Activated CD8-positive, alpha-beta memory T cell treated with anti-CD3 and anti-CD28 coated beads, Interleukin-2, amount 50 U/mL, for 1 hour (primary cell): ENCODE measurements at regions not wholly inside any gene's neighbourhood (a gene's known extent, or its start where the extent isn't known, plus 50 kb on each side); places are given as distances from the start of the nearest gene placed in this dataset.
"Not testable (repeated sequence)": the region's sequence is repeated elsewhere in the genome, so short reads cannot be mapped to it uniquely, and the experiment has no call there.

Experiments used
- DNase-seq: peaks from one replicate; pipeline ENCODE4 v3.0.0-alpha.2; 2020; ENCODE audit errors: extremely low read depth

GRCh38 chr4:138614398-138615142, 372.4 kb upstream of the SLC7A11 start:
- no peak for DNase-seq

DNA sequence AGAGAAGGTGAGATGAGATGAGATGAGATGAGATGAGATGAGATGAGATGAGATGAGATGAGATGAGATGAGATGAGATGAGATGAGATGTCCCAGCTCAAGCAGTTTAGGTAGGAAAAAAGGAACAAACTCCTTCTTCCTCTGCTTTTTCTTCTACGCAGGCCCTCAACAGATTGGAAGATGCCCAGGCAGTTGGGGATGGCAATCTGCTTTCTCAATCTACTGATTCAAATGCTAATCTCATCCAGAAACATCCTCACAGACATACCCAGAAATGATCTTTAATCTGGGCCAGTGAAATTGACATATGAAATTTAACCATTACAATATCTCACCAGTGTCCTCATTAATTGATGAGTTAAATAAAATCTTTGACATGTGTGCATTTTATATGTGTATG, 370.3 kb upstream of the SLC7A11 start:
- DNase-seq: no peak

GRCh38 chr4:138611721-138612120, 369.6 kb upstream of the SLC7A11 start:
- no peak for DNase-seq

- DNase-seq: no peak
Observed at GRCh38 chr4:138611017-138611416, 368.9 kb upstream of the SLC7A11 start.

GRCh38 chr4:138609943-138610350, 367.8 kb upstream of the SLC7A11 start:
- DNase-seq: no peak

DNA sequence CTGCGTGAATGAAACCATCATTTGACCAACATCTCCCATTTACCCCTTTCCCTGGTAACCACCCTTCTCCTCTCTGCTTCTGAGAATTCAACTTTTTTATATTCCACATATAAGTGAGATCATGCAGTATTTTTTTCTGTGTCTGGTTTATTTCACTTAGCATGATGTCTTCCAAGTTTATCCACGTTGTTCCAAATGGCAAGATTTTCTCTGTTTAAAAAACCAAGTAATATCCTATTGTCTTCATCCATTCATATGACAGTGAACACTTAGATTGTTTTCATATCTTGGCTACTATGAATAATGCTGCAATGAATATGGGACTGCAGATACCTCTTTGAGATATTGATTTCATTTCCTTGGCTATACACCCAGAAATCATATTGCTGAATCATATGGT, 362.4 kb upstream of the SLC7A11 start:
- no peak for DNase-seq

DNA sequence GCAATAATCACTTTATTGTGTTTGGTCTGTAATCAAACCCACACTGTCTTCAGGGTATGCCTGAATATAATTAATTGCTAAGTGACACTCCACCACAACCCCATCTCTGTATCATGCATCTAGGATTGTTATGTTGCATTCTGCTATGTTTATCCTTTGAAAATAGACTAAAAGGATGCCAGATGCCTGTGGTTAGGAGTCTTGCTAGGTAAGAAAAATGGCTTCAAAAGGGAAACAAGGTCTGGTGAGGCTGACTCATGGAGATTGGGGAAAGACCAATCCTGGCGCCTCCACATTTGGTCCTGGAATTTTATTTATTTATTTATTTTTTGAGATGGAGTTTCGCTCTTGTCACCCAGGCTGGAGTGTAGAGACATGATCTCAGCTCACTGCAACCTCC, 360.5 kb upstream of the SLC7A11 start:
- no peak for DNase-seq

DNA sequence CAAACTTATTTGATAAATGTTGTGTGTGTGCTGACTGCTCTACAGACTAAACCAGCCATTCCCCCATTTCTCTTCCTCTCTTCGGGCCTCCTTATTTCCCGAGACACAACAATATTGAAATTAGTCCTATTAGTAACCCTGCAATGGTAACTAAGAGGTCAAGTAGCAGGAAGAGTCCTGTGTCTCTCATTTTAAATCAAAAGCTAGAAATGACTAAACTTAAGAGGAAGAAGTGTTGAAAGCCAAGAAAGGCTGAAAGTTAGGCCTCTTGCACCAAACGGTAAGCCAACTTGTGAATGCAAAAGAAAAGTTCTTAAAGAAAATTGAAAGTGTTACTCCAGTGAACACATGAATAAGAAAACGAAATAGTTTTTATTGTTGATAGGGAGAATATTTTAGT, 357.8 kb upstream of the SLC7A11 start:
- DNase-seq: no peak

DNA sequence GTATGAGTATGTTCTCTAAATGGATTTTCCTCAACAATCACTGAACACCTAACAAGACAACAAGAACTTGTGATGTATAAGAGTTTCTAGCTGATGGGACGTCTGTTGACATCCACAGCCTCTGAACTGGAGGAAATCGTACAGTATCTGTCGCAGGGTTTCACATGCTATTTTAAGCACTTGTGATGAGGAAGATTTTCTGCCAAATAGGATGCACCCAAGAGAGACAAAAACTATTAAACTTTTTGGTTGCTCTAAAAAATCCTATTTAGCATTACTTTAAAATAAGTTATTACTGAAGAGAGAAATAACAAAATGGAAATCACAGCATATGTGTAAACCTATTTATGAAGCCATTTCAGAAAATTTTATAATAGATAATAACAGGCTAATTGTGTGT, 356.1 kb upstream of the SLC7A11 start:
- DNase-seq: no peak

GRCh38 chr4:138596896-138597295, 354.7 kb upstream of the SLC7A11 start:
- no peak for DNase-seq

DNA sequence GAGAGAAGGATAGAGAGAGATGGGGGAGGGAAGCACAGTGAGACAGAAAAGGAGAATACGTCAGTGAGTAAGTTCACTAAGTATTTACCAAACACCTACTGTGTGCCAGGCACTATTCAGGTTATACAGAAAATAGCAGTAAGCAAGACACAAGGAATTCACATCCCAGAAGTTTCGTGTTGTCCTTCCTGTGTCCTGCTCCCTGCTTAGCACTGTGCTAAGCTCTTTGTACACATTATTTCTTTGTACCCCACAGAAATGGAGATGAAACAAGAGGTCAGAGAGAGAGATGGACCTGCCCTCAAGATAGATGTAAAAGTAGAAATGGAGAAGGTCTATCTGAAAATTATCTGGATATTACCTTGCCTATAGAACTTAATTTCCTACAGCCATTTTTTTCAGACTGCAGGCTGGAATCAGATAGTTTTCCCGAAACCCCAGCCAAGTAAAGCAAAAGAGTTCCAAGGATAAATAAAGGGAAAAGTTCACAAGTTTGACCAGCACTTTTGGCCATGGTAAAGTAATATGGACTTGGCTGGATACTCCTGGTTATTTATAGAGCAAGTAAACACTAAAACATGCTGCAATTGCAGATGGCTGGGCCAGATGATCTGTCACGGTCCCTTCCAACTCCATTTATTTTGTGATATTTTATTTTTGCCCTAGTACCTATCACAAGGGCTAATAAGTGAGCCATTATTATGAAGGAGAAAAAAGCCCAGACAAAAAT, 353.7 kb upstream of the SLC7A11 start:
- DNase-seq: no peak

GRCh38 chr4:138595171-138595570, 353.0 kb upstream of the SLC7A11 start:
- DNase-seq: no peak

DNA sequence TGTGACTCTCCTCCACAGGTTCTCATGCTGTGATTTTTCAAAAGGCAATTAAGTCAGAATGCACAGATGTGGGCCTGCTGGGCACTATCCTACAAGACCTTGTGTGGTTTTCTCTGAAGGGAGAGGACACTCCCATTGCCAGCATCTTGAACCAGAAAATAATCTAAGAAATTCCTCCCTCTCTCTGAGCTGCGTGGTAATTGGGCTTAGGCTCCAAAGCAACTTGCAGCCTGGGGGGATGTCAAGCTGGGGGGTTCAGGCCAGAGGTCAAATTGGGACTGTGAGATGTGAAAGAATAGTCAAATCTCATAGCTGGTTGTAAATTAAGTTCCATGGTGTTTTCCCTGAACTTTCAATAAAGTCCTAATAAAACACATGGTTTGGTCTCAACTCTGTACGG, 350.6 kb upstream of the SLC7A11 start:
- DNase-seq: no peak

- no peak for DNase-seq
Observed at GRCh38 chr4:138591808-138592207, 349.7 kb upstream of the SLC7A11 start.

- no peak for DNase-seq
Observed at GRCh38 chr4:138588501-138588900, 346.4 kb upstream of the SLC7A11 start.

GRCh38 chr4:138579146-138579545, 337.0 kb upstream of the SLC7A11 start:
- DNase-seq: no peak

- not testable (repeated sequence) for DNase-seq
Observed at GRCh38 chr4:138577826-138578225, 335.7 kb upstream of the SLC7A11 start.

DNA sequence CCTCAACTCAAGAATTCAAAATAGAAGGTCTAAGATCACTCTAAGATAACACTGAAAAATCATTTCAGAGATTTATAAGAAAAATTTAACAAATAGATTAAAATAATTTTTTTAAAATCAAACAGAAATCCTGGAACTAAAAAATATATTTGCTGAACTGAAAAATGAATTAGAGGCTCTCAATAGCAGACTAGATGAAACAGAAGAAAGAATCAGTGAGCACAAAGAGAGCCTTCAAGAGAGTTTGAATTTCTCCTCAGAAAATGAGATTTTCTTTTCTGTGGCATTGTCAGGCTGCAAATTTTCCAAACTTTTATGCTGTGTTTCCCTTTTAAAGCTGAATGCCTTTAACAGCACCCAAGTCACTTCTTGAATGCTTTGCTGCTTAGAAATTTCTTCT, 335.0 kb upstream of the SLC7A11 start:
- DNase-seq: no peak

DNA sequence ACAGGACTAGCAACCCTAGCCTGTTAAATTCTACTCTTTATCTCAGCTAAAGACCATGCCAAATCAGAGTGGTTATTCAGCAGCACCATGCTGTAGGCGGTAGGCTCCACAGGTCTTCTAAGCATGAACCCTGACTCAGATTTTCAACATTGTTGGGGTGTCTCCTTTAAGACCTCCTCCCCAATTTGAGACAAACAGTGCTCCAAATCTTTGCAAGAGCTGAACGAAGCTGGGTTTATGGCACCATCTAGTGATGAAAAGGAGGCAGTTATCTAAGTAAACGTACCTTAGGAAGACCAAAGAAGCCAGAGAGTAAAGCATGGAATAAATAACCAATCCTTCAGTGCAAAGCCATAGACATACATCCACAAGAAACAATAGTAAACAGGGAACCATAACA, 334.5 kb upstream of the SLC7A11 start:
- no peak for DNase-seq

GRCh38 chr4:138573246-138573645, 331.1 kb upstream of the SLC7A11 start:
- no peak for DNase-seq

DNA sequence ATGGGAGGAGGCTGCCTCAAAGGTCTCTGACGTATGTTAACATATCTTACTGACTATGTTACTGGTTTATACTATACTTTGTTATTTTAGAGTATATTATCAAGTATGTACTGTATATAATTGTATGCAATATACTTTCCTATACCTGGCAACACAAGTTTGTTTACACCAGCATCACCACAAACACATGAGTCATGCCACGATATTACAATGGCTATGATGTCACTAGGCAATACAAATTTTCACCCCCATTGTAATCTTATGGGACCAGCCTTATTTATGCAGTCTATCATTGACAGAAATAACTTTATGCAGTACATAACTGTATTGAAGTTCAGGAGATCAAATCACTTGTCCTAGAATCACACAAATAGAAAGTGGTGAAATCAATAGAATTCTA, 329.9 kb upstream of the SLC7A11 start:
- DNase-seq: no peak

DNA sequence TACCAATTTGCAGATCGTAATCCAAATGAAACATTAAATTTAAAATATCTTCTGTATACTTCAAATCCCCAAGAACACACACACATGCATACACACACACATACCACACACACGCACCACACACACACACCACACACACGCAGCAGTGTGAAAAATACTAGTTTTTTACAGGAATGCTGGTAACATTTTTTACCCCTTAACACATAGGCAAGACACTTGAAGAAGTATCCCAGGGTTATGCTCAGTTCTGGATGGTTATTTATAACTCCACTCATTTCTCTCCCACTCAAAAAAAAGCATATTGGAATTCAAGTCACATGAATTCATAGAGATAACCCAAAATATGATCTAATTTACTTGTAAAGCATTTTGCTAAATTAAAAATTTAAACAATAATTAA, 325.5 kb upstream of the SLC7A11 start:
- no peak for DNase-seq

- DNase-seq: no peak
Observed at GRCh38 chr4:138565576-138565975, 323.4 kb upstream of the SLC7A11 start.
